Spleen (tissue), 7 donors: ENCODE measurements at regions not wholly inside any gene's neighbourhood (a gene's known extent, or its start where the extent isn't known, plus 50 kb on each side); places are given as distances from the start of the nearest gene placed in this dataset.
A peak's percentile ranks its signal among the peaks of the same experiment; 100 is the strongest.

ENCODE experiments used
- CTCF ChIP-seq, 11 experiments: fragments of 200-600 bp in 7 of 11; fragments of 450-650 bp in 4 of 11; sonication (generic) in 4 of 11; IDR thresholded peaks in 8 of 11; conservative IDR thresholded peaks in 3 of 11; 1 replicate in 7 of 11; 2 replicates in 4 of 11; pipeline versions ENCODE4 v1.4.0 to v1.8.0; 2016 to 2021; ENCODE audit warnings: antibody characterized with exemption in 11 of 11, inconsistent platforms in 4 of 11, mild to moderate bottlenecking in 1 of 11
- POLR2AphosphoS5 ChIP-seq, 3 donors: sonication (generic); formaldehyde crosslinking; IDR thresholded peaks; one replicate each; pipeline ENCODE4 v1.5.1; 2017; ENCODE audit warnings: antibody characterized with exemption in 3 of 3
- donor health status: DM: no; HTN: no; CAD: no; lungs with moderate emphysema.
- donor health status: DM: no; HTN: no; CAD: no.
- donor health status: DM: no; HTN: no; CAD: no.

GRCh38 chr6:159118924-159119323 is 50.3 kb upstream of the FNDC1 start:
- TF ChIP-seq CTCF (IDR thresholded peaks at IDR 0.05 in 8 of 11, conservative IDR thresholded peaks at IDR 0.05 in 3 of 11) (peak in 6 of 11 experiments; percentile 5 to 35 (median 28)), POLR2AphosphoS5 (IDR thresholded peaks at IDR 0.05) (no peak)
